22Rv1 (cell line): ENCODE measurements at regions not wholly inside any gene's neighbourhood (a gene's known extent, or its start where the extent isn't known, plus 50 kb on each side); places are given as distances from the start of the nearest gene placed in this dataset.

Experiments used
- H3K27ac ChIP-seq: fragments of 450-650 bp; 2 replicates; pipeline ENCODE4 v1.5.1; 2017
- CTCF ChIP-seq: fragments of 450-650 bp; IDR thresholded peaks from 2 replicates; pipeline ENCODE4 v1.5.1; 2017; ENCODE audit warnings: mild to moderate bottlenecking
- ZFX ChIP-seq: fragments of 450-650 bp; IDR thresholded peaks from 2 replicates; pipeline ENCODE4 v1.6.1; 2017; ENCODE audit warnings: antibody characterized with exemption, borderline replicate concordance

GRCh38 chr10:118920206-118920605 lies 109.3 kb upstream of the NANOS1 start:
- no peak for TF ChIP-seq CTCF
- no peak for TF ChIP-seq ZFX
- H3K27ac ChIP-seq = no peak overlapping the region

GRCh38 chr10:118922226-118922625 lies 107.3 kb upstream of the NANOS1 start:
- no peak overlapping the region for H3K27ac ChIP-seq
- TF ChIP-seq CTCF (no peak), ZFX (no peak)

GRCh38 chr10:118922972-118923371 lies 106.5 kb upstream of the NANOS1 start:
- H3K27ac ChIP-seq = no peak overlapping the region
- no peak for TF ChIP-seq ZFX
- TF ChIP-seq CTCF = no peak

- no peak overlapping the region for H3K27ac ChIP-seq
- no peak for TF ChIP-seq CTCF
These were observed 105.0 kb upstream of the NANOS1 start for GRCh38 chr10:118924493-118924892.

- no peak for TF ChIP-seq ZFX
These were observed 104.0 kb upstream of the NANOS1 start for GRCh38 chr10:118925404-118926071.

GRCh38 chr10:118926072-118926417 lies 103.5 kb upstream of the NANOS1 start:
- H3K27ac ChIP-seq = no peak overlapping the region
- TF ChIP-seq CTCF = no peak
- no peak for TF ChIP-seq ZFX

More at GRCh38 chr10:118925404-118926071, 104.0 kb upstream of the NANOS1 start:
- H3K27ac ChIP-seq = no peak overlapping the region

GRCh38 chr10:118926441-118926840 lies 103.1 kb upstream of the NANOS1 start:
- no peak overlapping the region for H3K27ac ChIP-seq
- TF ChIP-seq ZFX (no peak), CTCF (no peak)

GRCh38 chr10:118926903-118927302 lies 102.6 kb upstream of the NANOS1 start:
- H3K27ac ChIP-seq = no peak overlapping the region
- no peak for TF ChIP-seq CTCF
- TF ChIP-seq ZFX = no peak
